Ramos (cell line): ENCODE measurements at regions not wholly inside any gene's neighbourhood (a gene's known extent, or its start where the extent isn't known, plus 50 kb on each side); places are given as distances from the start of the nearest gene placed in this dataset.

Experiments
- in situ Hi-C: fragments of 300-500 bp; cut with MboI; formaldehyde crosslinking; loops from one replicate; pipeline ENCODE4 v1.14.3; 2022; ENCODE audit warnings: low sequenced_read_pairs; ENCODE audit not compliant: unreplicated experiment

DNA sequence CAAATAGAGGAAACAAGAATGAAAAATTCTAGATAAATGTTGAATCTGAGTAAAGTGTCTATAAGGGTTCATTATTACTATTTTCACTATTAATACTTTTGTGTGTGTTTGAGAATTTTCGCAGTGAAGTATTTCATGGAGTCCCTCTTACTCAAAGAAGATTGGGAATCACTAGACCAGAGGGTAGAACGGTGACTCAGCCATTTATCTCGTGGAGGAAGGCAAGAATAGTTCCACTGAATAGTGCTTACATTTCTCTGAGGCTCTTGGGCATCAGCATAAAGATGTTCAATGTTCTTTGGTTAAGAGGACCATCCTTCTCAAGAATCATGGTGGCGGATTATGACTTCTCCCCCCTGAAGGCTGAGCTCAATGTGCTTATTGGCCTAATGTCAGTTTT, 376.7 kb upstream of the ARID1B start:
- in situ Hi-C loops = no loop called here

DNA sequence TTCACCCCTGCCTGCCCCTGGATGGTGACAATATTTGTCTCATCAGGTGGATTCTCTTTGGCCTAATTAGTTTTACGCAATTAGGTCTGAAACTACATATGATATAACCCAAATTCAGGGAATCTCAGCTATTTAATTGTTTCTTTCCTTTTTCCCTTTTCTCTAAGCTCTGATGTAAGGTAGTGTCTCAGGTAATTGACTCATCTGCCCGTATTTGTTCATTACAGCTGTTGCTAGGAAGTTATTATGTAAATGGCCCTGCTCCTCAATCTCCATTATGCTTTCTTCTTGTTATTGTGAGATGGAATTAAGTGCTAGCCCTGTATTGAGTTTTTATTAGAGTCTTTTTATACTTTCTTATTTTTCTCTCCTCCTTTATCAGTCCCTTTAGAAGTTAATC, 378.2 kb upstream of the ARID1B start:
- in situ Hi-C loops = loop anchor here (10.0 to 25.0 kb wide), 2 partner anchors 296 to 1087 kb away; partner anchors contain the start of gene TFB1M

DNA sequence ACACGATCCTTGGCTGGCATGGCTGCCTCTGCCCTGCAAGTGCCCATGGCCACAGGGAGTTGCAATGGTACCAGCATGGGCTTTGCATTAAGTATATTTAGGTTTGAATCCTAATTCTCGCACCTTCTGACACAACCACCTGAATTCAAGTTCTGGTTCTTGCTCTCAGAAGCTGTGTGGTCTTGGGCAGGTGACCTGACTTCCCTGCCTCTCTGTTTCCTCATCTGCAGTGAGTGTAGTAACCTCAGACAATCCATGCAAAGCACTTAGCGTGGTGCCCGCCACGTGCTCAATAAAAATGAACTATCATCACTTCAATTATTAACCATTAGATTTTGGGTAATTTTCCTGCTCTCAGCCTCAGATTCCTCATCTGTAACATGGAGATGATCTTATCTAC, 378.8 kb upstream of the ARID1B start:
- in situ Hi-C loops = loop anchor here (10.0 to 25.0 kb wide), 2 partner anchors 296 to 1086 kb away; partner anchors contain the start of gene TFB1M

DNA sequence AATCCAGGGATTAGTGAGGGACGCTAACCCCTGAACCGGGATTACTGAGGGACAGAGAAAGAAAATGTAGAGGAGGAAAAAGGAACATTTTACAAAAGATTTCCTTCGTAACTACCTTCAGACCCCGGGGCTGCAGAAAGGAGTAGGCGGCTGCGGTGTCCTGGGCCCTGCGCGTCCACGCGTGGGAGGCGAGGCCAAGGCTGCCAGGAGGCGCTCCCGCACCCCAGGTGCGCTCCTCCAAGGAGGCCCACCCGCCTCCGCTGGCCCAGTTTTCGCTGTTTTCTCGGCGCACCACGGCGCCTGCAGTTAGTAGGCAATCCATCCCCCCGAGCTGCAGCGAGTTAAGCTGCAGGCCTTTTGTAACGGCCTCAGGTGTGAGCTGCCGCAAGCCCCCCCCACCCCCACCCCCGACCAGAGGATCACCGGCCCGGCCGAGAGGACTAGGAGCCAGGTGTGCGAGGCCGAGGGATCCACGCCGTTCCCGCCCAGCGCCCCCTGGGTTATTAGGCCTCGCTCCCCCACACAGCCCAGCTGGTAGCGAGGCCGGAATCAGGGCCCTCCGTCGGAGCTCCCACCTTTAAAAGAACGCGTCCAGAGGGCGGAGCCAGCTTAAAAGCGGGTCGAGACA, 380.3 kb upstream of the ARID1B start:
- in situ Hi-C loops = loop anchor here (10.0 to 25.0 kb wide), 2 partner anchors 298 to 1085 kb away; partner anchors contain the start of gene TFB1M

DNA sequence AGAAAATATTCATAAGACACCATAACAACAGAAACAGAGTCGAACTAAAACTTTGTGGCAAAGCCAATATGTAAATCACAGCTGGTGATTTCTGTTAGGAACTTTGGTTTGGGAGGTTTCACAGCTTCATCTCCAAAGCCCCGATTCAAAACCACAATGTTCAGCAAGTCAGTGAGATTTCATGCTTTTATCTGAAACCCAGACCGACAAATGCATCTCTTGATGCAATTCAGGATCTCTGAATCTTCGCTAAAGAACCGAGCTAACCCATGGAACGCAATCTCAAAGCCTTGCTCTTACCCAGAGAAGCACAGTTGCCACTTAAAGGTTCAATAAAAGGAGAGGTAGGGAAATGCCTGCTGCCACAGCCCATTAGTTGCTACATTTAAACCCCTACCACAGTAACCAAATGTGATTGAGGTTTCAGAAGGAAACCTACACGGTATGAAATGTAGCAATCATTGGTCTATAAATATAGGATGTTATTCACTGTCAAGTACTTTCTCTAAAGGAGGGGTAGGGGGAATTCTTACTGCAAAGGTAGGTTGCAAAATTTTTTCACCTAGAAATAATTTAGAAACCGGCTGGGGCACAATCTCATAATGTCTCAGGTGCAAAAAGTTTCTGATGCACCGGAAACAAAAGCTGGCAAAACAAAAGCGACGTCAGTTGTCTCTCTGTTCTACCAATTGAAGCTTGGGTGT, 381.0 kb upstream of the ARID1B start:
- in situ Hi-C loops = loop anchor here (10.0 to 25.0 kb wide), 2 partner anchors 299 to 1084 kb away; partner anchors contain the start of gene TFB1M

DNA sequence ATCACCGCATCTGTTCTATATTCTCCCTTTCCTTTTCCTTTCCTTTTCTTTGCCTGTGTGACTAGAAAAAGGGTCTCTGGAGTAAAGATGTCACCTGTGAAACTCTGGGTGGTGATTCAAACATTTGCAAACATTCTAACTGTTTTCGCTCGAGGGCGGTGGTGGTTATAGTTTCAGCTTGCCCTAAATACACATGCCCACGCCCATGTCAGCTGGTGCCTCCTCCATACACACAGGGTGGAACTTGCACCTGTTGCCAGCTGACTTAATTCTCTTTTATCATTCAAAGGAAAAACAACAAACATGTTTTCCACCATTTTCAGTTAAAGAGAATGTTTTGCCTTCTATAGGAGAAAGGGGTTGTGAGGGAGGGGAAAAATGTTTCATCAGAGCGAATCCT, 381.9 kb upstream of the ARID1B start:
- in situ Hi-C loops = loop anchor here (10.0 to 25.0 kb wide), 2 partner anchors 300 to 1083 kb away; partner anchors contain the start of gene TFB1M

DNA sequence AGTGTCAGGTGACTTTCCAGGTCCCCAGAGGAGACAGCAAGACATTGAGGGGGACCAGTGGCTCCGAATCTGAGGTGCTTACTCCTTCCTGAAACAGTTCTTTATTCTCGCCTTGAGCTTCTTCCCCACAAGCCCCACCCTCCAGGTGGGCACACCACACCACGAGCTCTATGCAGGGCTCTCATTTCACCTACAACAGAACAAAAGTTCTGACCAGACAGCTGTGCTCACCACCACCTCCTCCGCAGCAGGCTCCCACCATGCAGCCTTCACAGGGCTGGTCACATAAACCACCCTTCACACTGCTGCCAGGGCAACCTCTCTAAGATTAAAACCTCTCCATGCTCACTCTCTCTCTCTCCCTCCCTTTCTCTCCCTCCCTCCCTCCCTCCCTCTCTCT, 384.5 kb upstream of the ARID1B start:
- in situ Hi-C loops = loop anchor here (5.0 to 25.0 kb wide), 3 partner anchors 100 to 1080 kb away; partner anchors contain the start of gene TFB1M

DNA sequence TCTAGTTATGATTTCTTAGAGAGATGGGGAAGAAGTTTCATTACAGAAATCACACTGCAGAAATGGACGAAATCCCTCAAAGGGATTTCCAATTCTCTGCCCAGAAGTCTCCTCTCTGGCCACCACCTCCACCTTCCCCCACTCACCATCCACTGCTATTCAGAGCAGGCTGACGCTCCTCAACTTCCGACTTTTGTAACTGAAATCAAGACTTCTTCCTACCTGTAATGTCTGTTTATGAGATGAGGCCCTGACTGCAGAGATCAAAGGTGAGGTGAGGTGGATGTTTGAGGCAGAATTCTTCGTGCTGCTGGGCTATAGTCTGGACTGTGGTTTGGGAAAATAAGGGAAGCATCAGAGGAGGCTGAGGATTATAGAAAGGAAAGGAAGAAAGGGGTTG, 385.2 kb upstream of the ARID1B start:
- in situ Hi-C loops = loop anchor here (5.0 to 25.0 kb wide), 3 partner anchors 100 to 1080 kb away; partner anchors contain the start of gene TFB1M

DNA sequence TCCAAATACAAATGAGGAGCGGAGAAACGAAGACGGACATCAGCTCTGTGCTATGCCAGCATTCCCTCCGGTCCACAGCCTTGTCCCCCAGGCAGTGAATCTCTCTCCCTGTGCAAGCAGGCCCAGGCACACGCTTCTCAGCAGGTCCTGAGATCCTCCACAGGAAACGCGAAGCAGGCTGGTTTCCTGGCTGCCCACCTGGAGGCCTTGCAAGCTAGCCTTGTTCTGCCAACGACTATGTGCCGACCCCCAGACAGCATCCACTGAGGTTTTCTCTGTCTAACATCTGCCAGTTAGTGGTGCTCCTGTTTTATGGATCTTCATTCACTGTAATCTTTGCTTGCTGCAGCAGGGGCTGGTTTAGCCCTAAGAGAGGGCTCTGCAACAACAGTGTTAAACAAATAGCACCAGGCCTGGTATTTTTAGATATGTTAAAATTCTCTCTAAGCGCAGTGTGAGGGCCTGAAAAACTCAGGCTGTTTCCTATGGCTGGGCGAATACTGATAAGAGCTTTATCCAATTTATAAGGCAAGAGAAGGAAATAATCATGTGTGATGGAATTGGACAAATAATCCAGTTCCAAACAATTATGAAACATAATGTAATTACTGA, 386.0 kb upstream of the ARID1B start:
- in situ Hi-C loops = loop anchor here (5.0 to 25.0 kb wide), 3 partner anchors 99 to 1079 kb away; partner anchors contain the start of gene TFB1M

DNA sequence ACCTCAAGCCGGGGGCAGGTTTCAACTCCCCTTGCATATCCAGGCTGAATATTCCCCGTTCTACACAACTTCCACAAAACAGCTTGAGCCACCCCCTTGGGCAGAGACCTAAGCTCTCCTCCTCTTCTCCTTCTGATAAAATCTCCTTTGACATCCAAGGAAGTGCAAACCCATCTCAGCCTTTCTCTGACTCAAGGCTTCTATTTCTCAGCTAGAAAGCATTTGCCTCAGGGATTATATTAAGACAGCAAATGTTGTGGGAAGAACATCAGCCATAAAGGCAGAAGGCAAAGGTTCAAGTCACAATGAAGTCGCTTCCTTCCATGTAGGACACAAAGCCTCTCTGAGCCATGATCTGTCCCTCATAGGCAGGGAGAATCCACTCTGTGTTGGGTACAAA, 386.6 kb upstream of the ARID1B start:
- in situ Hi-C loops = loop anchor here (5.0 to 25.0 kb wide), 3 partner anchors 98 to 1078 kb away; partner anchors contain the start of gene TFB1M

DNA sequence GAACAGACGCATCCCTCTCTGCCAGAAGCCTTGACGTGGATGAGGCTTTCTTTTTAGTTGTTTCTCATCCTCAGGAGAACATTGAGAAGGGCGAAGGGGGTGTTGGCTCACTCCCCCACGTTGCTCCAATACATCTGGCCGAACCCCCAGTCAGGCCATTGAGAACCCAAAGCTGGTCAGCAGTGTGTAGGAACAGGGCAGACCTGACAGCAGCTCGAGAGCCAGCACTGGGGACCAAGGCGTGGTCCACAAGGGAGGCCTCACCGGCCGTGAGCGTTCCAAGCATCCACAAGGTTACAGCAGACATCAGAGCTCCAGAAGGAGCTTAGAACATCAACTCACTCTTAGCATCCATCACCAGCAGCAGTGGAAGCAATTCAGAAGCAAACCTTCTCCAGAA, 387.9 kb upstream of the ARID1B start:
- in situ Hi-C loops = loop anchor here (25.0 kb wide), 1 partner anchor 1077 kb away; the partner anchor contains the start of gene TFB1M

DNA sequence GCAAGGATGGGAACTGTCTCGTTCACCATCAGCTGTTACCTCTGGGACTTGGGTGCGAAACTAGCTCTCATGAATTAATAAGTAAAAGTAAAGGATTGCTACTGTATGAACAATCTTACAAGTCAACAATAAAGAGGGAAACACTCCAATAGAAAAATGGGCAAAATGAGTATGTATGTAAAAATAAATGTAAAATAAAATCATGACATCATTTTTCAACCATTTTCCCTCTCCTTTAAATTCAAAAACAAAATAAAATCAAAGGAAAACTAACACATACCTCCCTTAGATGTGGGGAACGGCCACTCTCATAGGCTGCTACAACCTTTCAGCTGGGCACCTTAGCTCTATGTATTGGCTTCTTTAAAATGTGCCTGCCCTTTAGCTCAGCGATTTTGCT, 389.7 kb upstream of the ARID1B start:
- in situ Hi-C loops = loop anchor here (25.0 kb wide), 1 partner anchor 1075 kb away; the partner anchor contains the start of gene TFB1M

DNA sequence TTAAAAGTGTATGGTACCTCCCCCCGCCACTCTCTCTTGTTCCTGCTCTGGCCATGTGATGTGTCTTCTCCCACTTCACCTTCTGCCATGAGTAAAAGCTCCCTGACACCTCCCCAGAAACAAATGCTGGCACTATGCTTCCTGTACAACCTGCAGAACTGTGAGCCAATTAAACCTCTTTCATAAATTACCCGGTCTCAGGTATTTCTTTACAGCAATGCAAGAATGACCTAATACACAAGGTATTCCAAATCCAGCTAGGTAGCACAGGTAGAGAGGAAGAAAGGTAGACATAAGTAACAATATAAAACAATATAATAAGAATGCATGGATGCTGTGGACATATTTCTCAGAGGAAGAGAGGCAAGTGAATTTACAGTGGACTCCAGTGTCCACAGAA, 394.1 kb upstream of the ARID1B start:
- in situ Hi-C loops = loop anchor here (25.0 kb wide), 1 partner anchor 1071 kb away; the partner anchor contains the start of gene TFB1M

DNA sequence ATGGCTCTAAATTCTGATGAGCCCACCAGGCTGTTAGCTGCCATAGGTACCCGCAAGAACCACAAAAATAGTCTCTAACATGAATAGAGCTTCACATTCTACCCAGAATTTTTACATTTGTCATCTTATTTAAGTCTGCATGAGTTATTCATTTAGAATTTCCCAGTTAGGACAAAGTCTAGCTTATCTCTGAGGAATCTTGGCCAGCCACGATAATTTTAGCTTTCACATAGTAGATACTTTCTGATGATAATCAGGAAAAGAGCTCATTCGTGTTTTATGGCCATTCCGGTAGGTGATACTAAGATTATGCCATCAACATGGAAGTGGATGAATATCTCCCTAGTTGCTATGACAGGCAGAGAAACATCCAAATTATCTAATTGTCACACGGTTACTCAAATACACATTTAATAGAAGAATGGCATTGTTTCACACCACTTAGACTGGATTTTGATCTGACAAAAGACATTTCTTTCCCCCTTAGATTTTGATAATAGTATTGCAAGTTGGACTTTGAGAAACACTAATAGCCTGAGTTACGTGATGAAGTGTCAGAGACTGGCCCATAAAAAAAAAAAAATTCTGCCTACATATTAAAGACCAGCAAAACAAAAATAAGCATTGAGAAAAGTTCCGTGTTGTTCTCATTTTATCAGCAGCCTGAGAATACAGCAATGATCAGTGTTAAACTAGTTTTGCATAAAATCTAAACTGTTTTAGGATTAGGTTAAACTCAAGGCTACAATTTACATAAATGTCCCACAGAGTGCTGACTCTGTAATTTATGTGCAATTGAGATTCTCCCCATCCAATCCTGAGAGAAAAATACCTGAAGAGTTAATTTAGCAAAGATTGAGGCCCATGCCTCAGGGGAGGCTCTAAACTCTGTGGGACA, 397.5 kb upstream of the ARID1B start:
- in situ Hi-C loops = loop anchor here (25.0 kb wide), 1 partner anchor 1067 kb away; the partner anchor contains the start of gene TFB1M

DNA sequence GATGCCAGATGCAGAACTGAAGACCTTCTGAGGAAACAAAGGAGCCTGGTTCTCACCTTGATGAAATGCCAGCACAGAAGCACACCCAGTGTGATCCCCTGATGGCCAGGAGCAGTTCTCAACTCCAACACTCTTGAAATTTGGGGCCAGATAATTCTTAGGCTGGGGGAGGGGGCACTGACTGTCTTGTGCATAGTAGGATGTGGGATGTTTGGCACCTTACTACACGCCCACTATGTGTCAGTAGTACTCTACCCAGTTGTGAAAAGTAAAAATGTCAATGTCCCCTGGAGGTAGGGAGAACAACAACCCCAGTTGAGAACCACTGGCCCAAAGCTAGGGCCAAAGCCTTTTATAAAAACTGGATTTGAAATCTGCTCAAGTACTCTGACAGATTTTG, 398.3 kb upstream of the ARID1B start:
- in situ Hi-C loops = loop anchor here (25.0 kb wide), 1 partner anchor 1067 kb away; the partner anchor contains the start of gene TFB1M

DNA sequence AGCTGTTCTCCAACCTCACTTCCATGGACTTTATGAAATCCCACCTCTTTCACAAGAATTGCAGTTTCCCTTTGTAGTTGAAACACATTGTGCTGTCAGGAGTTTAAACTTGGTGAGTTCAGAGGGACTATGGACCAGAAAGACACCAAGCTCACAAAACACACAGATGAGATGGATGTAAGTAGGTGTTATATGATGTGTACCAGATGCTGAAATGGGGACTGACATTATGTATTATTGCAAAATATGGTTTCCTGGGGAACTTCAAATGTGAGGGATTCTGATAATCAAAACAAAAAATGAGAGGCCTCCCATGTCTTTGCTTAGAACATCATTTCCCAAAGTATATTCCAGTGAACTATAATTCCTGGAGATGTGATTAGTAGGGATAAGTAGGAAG, 401.1 kb upstream of the ARID1B start:
- in situ Hi-C loops = loop anchor here (25.0 kb wide), 1 partner anchor 1064 kb away; the partner anchor contains the start of gene TFB1M

DNA sequence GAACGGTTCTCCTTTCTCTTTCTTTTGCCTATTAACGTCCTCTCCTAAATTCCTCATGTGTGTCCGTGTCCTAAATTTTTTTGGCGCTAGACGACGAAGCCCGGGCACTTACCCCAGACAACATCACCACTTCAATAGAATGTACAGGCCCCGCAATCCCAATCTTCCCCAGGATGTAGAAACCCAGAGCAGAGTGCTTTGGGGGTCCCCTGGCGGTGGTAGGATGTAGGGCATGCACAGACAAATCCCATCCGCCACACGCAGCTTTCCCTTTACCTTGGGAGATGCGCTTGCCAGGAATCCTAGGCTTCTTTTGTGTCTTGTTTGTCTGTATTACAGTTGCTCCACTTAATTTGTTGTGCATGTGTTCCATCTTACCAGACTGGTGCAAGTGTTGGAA, 417.3 kb upstream of the ARID1B start:
- in situ Hi-C loops = no loop called here

DNA sequence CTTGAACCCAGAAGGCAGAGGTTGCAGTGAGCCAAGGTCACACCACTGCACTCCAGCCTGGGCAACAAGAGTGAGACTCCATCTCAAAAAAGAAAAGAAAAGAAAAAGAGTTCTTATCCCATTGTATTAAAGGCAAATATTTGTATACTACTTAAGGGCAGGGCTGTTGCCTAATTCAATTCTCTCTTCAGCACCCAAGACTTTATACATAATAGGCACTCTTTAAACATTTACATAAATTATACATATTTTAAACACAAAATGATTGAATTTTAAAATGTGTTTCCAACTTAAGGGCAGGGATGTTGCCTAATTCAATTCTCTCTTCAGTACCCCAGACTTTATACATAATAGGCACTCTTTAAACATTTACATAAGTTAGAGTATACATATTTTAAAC, 424.3 kb upstream of the ARID1B start:
- in situ Hi-C loops = no loop called here

DNA sequence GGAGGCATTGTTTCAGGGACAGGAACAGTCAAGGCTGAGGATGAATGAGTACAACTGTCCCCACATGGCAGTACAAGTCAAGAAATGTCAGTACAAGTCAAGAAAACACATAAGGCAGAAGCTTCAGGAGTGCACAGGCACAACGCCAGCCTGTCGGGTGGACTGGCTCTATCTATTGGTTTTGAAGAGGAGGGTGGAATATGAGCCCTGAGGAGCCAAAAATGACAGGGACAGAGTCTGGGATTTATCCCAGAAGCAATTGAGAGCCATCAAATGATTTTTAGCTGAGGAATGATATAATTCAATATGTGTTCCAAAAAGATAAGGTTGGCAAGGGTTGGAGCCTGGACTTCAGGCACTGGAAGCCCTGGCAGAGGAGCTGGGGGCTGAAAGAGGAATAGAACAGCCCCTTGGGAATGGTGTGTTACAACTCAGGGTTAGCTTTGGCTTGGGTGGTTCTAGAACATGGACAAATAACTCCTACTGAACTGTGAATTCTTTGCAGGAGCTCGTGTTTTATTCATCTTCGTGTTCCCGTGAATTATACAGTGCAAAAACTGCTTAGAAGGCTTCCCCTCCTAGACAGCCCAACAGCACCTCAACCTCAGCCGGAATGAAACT, 425.7 kb upstream of the ARID1B start:
- in situ Hi-C loops = no loop called here
